Fibroblast of skin of left biceps (primary cell): ENCODE measurements at regions not wholly inside any gene's neighbourhood (a gene's known extent, or its start where the extent isn't known, plus 50 kb on each side); places are given as distances from the start of the nearest gene placed in this dataset.

Experiments
- DNase-seq, 2 experiments: peaks; one replicate each; pipeline ENCODE4 v3.0.0-alpha.2; 2013; ENCODE audit warnings: low read depth in 2 of 2

GRCh38 chr6:95142661-95143335, 434.5 kb upstream of the MANEA start:
- DNase-seq, result no peak

DNA sequence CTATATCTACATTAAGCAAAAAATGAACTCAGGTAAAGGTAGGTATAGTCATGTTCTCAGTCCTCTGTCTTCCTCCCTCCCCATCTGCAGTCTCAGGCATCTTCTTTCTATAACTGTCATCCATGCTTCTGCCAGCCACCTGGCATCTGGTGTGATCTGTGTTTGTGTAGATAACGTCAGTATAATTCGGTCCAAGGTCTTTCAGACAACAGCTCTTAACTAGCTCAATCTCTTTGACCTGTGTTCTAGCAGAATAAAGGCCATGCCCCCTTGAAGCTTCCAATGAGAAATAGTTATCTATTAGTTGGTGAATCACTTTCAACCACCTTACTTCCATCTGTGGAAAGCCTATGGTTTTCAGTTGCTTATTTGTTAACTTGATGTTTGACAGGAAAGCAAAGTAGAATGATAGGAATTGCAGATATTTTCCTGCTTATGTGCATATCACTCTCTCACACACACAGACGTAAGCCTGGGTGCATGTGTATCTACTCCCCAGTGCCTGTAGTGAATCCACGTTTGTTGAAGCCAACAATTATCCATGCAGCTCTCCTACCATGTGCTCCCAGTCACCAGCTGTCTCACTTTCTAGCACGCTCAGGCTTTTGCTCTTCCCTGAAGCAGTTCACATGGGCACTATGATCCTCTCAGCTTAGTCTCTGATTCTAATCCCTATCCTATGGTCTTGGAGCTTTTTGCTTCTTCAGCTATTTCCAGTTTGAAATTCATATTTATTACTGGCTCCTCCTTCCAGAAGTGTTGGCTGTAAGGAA, 433.7 kb upstream of the MANEA start:
- DNase-seq, result no peak

GRCh38 chr6:95145457-95145856, 431.9 kb upstream of the MANEA start:
- no peak for DNase-seq

- DNase-seq, result no peak
These were observed 417.8 kb upstream of the MANEA start for GRCh38 chr6:95159557-95159956.

GRCh38 chr6:95169775-95170174, 407.6 kb upstream of the MANEA start:
- DNase-seq, result no peak

DNA sequence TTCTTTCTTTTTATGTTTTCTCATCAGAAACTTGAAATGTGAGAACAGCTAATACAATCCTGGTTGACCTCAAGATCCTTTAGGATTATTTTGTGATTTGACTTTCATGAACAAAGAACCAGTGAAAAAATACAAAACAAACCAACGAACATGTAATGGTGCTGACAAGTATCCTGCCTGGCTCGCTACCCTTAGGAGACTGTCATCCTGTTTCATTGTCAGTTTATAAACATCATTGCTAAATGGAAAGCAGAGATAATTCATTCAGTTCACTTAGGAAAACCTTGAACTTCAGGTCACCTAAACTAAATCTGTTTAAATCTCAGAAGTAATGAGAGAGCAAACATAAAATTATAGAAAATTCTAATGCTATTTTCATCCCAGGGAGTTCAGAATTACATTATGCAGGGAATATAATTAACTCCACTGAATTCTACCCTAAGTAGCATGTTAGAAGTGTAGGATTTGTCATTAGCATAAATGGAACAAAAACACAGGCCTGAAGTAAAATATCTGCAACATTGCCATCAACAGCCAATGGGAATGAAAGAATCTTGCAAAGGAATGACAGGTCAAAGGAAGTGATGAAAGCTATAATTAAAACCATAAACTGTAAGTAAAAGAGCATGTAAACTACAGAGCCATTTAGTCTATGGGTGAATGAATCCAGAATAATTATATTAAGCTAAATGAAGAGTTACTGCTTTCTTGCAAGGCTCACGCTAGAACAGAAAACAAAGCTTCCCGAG, 401.2 kb upstream of the MANEA start:
- peak; percentile 20 to 30 for DNase-seq

DNA sequence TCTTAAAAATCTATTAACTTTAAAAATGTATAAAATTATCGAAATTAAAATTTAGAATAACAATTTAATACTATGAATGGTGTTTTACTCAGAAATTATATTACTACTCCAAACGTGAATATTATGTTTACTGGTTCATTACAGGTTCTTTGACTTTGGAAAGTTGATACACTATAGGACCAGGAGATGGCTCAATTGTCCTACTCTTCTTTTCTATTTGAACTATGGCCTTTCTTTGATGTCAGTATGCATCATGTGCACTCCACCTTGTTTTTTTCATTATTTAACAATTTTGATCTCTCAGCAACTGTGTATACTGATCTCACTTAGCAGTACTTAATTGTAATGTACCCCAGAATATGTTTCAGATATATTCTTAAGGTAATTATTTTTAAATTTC, 391.5 kb upstream of the MANEA start:
- no peak for DNase-seq

- DNase-seq, result no peak
These were observed 390.6 kb upstream of the MANEA start for GRCh38 chr6:95186710-95187109.

- DNase-seq, result no peak
These were observed 379.7 kb upstream of the MANEA start for GRCh38 chr6:95197590-95197989.

- DNase-seq, result peak; percentile 15 to 32
These were observed 374.1 kb upstream of the MANEA start for GRCh38 chr6:95203153-95203754.

DNA sequence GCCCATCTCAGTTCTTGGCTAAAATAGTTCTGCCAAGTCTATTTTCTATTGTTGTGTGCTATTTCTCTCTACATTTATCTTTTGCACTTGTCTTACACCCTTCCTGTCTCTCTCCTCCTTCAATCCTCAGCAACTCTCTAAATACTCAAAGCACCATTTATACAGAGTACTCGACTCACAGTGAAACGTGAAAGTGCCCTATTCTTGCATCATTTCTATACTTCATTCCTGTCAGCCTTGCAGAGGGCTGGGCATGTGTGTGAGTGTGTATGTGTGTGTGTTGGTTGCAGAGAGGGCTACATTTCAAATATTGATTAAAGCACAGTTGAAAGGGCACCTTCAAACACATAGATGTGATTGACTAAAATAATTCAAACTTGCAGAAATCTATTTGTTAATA, 373.2 kb upstream of the MANEA start:
- no peak for DNase-seq

GRCh38 chr6:95208621-95209020, 368.7 kb upstream of the MANEA start:
- no peak for DNase-seq

DNA sequence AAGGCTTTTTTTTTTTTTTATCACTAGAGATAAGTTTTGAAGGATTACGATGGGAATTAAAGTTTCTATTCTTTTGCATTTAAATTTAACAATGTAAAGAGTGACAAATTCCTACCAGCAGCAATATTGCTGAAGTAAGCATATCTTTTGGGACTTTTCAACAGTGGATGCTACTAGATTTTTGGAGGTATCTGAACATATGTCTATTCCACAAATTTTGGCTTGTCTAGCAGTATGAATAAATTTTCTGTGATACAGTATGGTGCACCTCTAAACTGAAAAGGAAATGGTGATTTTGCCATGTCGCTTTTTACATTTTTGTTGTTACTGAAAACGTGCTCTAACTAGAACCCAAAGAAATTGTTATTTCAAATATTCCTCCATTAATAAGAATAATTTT, 368.3 kb upstream of the MANEA start:
- DNase-seq, result no peak

DNA sequence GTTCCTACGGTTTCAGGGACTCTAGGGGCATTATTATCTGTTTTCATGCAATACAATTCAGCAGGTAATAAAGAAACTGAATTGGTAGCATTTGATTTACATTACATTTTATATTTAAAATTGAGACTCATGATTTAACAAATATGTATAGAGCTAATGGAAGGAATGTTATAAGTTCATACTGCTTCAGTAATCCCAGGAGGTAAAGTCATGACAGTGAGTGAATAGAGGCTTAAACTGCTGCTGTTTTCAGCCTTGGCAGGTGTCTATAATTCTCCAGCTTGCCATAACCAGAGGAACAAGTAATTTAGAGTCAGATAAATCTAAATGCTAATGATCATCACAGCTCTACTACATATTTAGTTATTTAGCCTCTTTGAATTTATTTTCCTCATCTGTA, 360.8 kb upstream of the MANEA start:
- no peak for DNase-seq

DNA sequence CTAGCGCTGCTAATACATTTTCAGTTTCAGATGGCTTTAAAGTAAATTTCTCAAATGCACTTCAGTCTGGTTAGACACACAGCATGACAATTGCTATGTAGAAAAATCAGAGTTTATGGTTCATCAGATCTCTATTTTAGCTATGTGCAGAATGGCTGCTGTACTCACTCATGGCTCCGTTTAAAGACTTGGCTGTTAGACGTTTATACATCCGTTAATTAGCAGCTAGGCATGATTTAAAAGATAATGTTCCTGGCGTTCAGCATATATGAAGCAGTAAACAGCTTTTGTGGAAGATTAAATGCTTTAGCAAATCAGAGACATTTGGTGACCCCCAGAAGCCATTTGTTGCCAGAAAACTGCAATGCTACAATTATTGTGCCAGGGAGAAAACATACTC, 350.0 kb upstream of the MANEA start:
- no peak for DNase-seq

- DNase-seq, result no peak
These were observed 348.7 kb upstream of the MANEA start for GRCh38 chr6:95228636-95229035.

- DNase-seq, result no peak
These were observed 347.1 kb upstream of the MANEA start for GRCh38 chr6:95230071-95230740.

DNA sequence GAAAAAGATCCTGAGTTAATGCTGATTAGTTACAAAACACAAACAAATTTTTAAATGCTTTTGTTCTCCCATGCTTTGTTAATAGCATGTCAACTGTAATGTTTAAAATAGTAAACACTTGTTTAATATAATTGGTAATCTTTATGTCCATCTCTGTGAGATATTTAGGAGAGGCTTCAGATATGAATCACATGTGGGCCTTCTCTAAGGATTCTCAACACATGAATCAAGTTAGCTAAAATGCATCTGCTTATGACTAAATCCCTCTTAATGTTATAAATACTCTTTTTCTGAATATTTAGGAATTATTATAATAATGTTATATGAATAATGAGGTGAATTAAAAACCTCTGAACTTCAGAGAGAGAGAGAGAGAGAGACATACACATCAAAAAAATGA, 345.9 kb upstream of the MANEA start:
- peak in 1 of 2 experiments; percentile 11 for DNase-seq

DNA sequence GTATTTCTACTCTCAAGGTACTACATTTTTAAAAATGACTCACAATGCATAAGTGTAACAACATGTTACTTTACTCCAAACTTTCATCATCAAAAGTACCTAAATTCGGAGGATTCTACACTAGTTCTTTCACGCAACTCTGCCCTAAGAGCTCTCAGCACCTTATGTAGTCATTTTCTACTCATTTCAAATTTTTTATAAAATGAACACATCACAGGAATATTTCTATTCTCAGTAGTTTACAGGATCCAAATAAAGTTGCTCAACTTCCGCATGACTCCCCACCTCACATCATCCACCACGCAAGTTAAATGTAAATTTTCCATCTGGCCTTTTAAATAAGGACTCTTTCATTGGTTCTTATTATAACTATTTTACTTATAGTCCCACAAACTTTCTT, 344.9 kb upstream of the MANEA start:
- DNase-seq, result peak; percentile 28 to 36

DNA sequence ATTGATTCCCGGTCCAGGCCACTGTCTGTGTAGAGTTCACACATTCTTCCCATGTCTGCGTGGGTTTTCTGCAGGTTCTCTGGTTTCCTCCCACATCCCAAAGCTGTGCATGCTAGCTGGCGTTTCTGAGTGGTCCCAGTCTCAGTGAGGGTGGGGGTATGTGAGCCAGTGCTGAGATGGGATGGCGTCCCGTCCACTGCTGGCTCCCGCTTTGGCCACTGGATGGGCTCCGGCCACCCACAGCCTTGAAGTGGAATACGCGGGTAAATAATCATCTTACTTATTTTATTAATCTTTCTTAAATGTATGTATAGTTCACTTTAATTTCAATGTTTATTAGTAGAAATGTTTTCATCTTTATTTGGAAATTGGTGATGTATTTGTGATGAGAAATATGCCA, 343.5 kb upstream of the MANEA start:
- DNase-seq, result no peak

DNA sequence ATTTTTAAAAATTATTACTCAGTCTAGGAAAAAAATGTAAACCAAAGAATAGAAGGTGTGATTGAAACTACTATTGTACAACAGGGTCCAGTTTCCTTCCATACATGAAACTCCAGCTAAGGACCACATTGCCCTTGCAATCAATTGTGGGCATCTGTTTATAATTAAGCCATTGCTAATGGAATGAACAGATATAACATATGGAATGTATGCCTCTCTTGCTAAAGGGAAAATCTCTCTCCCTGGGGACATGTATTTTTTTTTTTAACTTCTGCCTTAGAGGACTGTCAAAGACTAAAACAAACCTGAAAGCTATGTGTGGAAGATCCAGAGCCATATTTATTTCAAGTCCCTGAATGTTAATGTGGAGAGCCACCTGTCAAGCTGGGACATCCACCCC, 336.8 kb upstream of the MANEA start:
- peak; percentile 87 for DNase-seq

DNA sequence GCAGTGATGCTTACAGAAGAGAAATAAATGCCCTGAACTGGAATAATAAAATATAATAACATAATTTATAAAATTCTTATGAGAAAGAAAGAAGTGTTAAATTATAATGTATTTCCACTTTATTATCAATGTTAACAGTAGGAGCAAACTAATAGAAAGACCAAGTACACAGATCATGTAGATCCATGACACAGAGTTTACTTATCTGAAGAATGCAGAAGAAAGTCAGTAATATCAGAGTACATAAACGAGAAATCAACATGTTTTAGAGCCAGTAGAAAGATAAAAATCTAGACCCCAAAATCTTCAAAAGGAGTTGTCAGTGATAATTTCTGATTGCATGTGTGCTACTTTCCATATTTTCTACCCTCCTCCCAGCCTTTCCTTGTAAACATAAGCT, 334.8 kb upstream of the MANEA start:
- DNase-seq, result no peak
